Fibroblast of the aortic adventitia (primary cell): ENCODE measurements at regions not wholly inside any gene's neighbourhood (a gene's known extent, or its start where the extent isn't known, plus 50 kb on each side); places are given as distances from the start of the nearest gene placed in this dataset.

ENCODE experiments used
- DNase-seq: peaks from one replicate; pipeline ENCODE4 v3.0.0-alpha.2; 2010; ENCODE audit warnings: low read depth
- H3K4me3 ChIP-seq: 2 replicates; pipeline ENCODE4 v1.5.1; 2011; ENCODE audit warnings: low read depth, mild to moderate bottlenecking, control low read depth, low read length, moderate library complexity
- CTCF ChIP-seq: IDR thresholded peaks from 2 replicates; pipeline ENCODE4 v1.5.1; 2011; ENCODE audit warnings: mild to moderate bottlenecking, low read length, control low read depth, inconsistent platforms; ENCODE audit not compliant: insufficient read depth

GRCh38 chr1:79629414-79629813 is 622.9 kb upstream of the ADGRL4 start:
- DNase-seq: no peak
- TF ChIP-seq CTCF: no peak
- H3K4me3 ChIP-seq: no peak overlapping the region

GRCh38 chr1:79617777-79618176 is 611.2 kb upstream of the ADGRL4 start:
- no peak for DNase-seq
- no peak overlapping the region for H3K4me3 ChIP-seq
- peak; percentile 34 for TF ChIP-seq CTCF

GRCh38 chr1:79614762-79615161 is 608.2 kb upstream of the ADGRL4 start:
- no peak for TF ChIP-seq CTCF
- H3K4me3 ChIP-seq: no peak overlapping the region
- DNase-seq: peak; percentile 35

GRCh38 chr1:79614106-79614505 is 607.6 kb upstream of the ADGRL4 start:
- no peak overlapping the region for H3K4me3 ChIP-seq
- no peak for DNase-seq
- no peak for TF ChIP-seq CTCF

GRCh38 chr1:79613046-79613445 is 606.5 kb upstream of the ADGRL4 start:
- TF ChIP-seq CTCF: no peak
- DNase-seq: no peak
- H3K4me3 ChIP-seq: no peak overlapping the region

- no peak for DNase-seq
- no peak for TF ChIP-seq CTCF
- H3K4me3 ChIP-seq: no peak overlapping the region
Measured at GRCh38 chr1:79604490-79605198, 598.1 kb upstream of the ADGRL4 start.

- peak; percentile 79 for DNase-seq
- no peak overlapping the region for H3K4me3 ChIP-seq
- no peak for TF ChIP-seq CTCF
Measured at GRCh38 chr1:79603843-79604242, 597.3 kb upstream of the ADGRL4 start.
